Smooth muscle cell (in vitro differentiated cells): ENCODE measurements at regions not wholly inside any gene's neighbourhood (a gene's known extent, or its start where the extent isn't known, plus 50 kb on each side); places are given as distances from the start of the nearest gene placed in this dataset.

Experiments
- DNase-seq: peaks from one replicate; lab custom pipeline; 2025; ENCODE audit not compliant: unreplicated experiment; lab: John Stamatoyannopoulos, UW
- H2AFZ ChIP-seq: fragments of 200-600 bp; sonication (generic); 2 replicates; pipeline ENCODE4 v1.6.0; 2016; ENCODE audit warnings: antibody characterized with exemption, low read depth, mild to moderate bottlenecking
- H3F3A ChIP-seq: fragments of 200-600 bp; sonication (generic); 2 replicates; pipeline ENCODE4 v1.6.0; 2017; ENCODE audit warnings: antibody characterized with exemption, low read depth
- H3K27ac ChIP-seq: fragments of 200-600 bp; sonication (generic); 2 replicates; pipeline ENCODE4 v1.5.1; 2016; ENCODE audit warnings: low read depth, mild to moderate bottlenecking
- H3K27me3 ChIP-seq: fragments of 200-600 bp; sonication (generic); 2 replicates; pipeline ENCODE4 v1.6.1; 2016; ENCODE audit warnings: low read depth, mild to moderate bottlenecking
- H3K36me3 ChIP-seq: fragments of 200-600 bp; sonication (generic); 2 replicates; pipeline ENCODE4 v1.5.1; 2016; ENCODE audit warnings: low read depth
- H3K4me1 ChIP-seq: fragments of 200-600 bp; sonication (generic); 2 replicates; pipeline ENCODE4 v1.5.1; 2016; ENCODE audit warnings: low read depth
- H3K4me2 ChIP-seq: fragments of 200-600 bp; sonication (generic); 2 replicates; pipeline ENCODE4 v1.6.0; 2016; ENCODE audit warnings: mild to moderate bottlenecking
- H3K4me3 ChIP-seq: fragments of 200-600 bp; sonication (generic); 2 replicates; pipeline ENCODE4 v1.5.1; 2016; ENCODE audit warnings: mild to moderate bottlenecking
- H3K79me2 ChIP-seq: fragments of 200-600 bp; sonication (generic); 2 replicates; pipeline ENCODE4 v1.6.0; 2016; ENCODE audit warnings: low read depth, mild to moderate bottlenecking
- H3K9ac ChIP-seq: fragments of 200-600 bp; sonication (generic); 2 replicates; pipeline ENCODE4 v1.6.0; 2016; ENCODE audit warnings: low read depth
- H3K9me3 ChIP-seq: fragments of 200-600 bp; sonication (generic); replicated peaks from 2 replicates; pipeline ENCODE4 v1.5.1; 2016; ENCODE audit warnings: low read depth
- H4K20me1 ChIP-seq: fragments of 200-600 bp; sonication (generic); 2 replicates; pipeline ENCODE4 v1.6.0; 2016; ENCODE audit warnings: low read depth
- CTCF ChIP-seq: fragments of 200-600 bp; sonication (generic); IDR thresholded peaks from 2 replicates; pipeline ENCODE4 v1.5.1; 2017; ENCODE audit warnings: borderline replicate concordance, mild to moderate bottlenecking, antibody characterized with exemption; ENCODE audit not compliant: insufficient read depth, poor library complexity, severe bottlenecking
- WGBS: methylation state at CpG from one replicate; pipeline ENCODE4 v1.1.7; 2016; ENCODE audit warnings: low lambda C conversion rate; 5-methylcytosine and 5-hydroxymethylcytosine counted together

GRCh38 chr18:51686590-51686989, 489.1 kb upstream of the MEX3C start:
- no peaks in the 10 kb centered on the region for H4K20me1 ChIP-seq
- 82% methylated on average over 7 of the region's 7 CpGs for WGBS
- H3K27me3 ChIP-seq = no peaks in the 10 kb centered on the region
- H3K27ac ChIP-seq = no peak overlapping the region
- H3F3A ChIP-seq = no peaks in the 10 kb centered on the region
- no peak overlapping the region for H3K9ac ChIP-seq
- no peak for DNase-seq
- no peaks in the 10 kb centered on the region for H3K79me2 ChIP-seq
- no peak overlapping the region for H2AFZ ChIP-seq
- no peaks in the 10 kb centered on the region for H3K4me1 ChIP-seq
- H3K9me3 ChIP-seq = no peaks in the 10 kb centered on the region
- H3K4me3 ChIP-seq = no peak overlapping the region
- H3K36me3 ChIP-seq = no peaks in the 10 kb centered on the region
- TF ChIP-seq CTCF = no peak
- no peak overlapping the region for H3K4me2 ChIP-seq

- no peaks in the 10 kb centered on the region for H4K20me1 ChIP-seq
- no peak overlapping the region for H3K4me2 ChIP-seq
- H3K27ac ChIP-seq = no peak overlapping the region
- no peaks in the 10 kb centered on the region for H3F3A ChIP-seq
- H3K36me3 ChIP-seq = no peaks in the 10 kb centered on the region
- no peak for TF ChIP-seq CTCF
- H3K4me3 ChIP-seq = no peak overlapping the region
- no peak overlapping the region for H2AFZ ChIP-seq
- H3K27me3 ChIP-seq = no peaks in the 10 kb centered on the region
- 91% methylated on average over 2 of the region's 2 CpGs for WGBS
- no peak for DNase-seq
- H3K9ac ChIP-seq = no peak overlapping the region
- H3K4me1 ChIP-seq = no peaks in the 10 kb centered on the region
- no peaks in the 10 kb centered on the region for H3K79me2 ChIP-seq
- H3K9me3 ChIP-seq = no peaks in the 10 kb centered on the region
These were observed 490.5 kb upstream of the MEX3C start for GRCh38 chr18:51687845-51688585.

- no peak for TF ChIP-seq CTCF
- 88% methylated on average over 2 of the region's 2 CpGs for WGBS
- DNase-seq = no peak
- no peaks in the 10 kb centered on the region for H3K27me3 ChIP-seq
- no peaks in the 10 kb centered on the region for H3F3A ChIP-seq
- no peak overlapping the region for H3K4me3 ChIP-seq
- H3K4me1 ChIP-seq = no peaks in the 10 kb centered on the region
- H2AFZ ChIP-seq = no peak overlapping the region
- no peak overlapping the region for H3K27ac ChIP-seq
- H3K36me3 ChIP-seq = no peaks in the 10 kb centered on the region
- H3K4me2 ChIP-seq = no peak overlapping the region
- H4K20me1 ChIP-seq = no peaks in the 10 kb centered on the region
- no peaks in the 10 kb centered on the region for H3K9me3 ChIP-seq
- no peak overlapping the region for H3K9ac ChIP-seq
- H3K79me2 ChIP-seq = no peaks in the 10 kb centered on the region
These were observed 495.1 kb upstream of the MEX3C start for GRCh38 chr18:51692612-51693011.

GRCh38 chr18:51711298-51711889, 513.9 kb upstream of the MEX3C start:
- no peak for DNase-seq
- no peaks in the 10 kb centered on the region for H3K9me3 ChIP-seq
- H3K4me3 ChIP-seq = no peak overlapping the region
- no peaks in the 10 kb centered on the region for H3K36me3 ChIP-seq
- no peaks in the 10 kb centered on the region for H3K27me3 ChIP-seq
- H3K9ac ChIP-seq = no peak overlapping the region
- no peaks in the 10 kb centered on the region for H3K79me2 ChIP-seq
- no peak for TF ChIP-seq CTCF
- no peaks in the 10 kb centered on the region for H3F3A ChIP-seq
- no peak overlapping the region for H3K27ac ChIP-seq
- WGBS = 70% methylated on average over 2 of the region's 2 CpGs
- no peaks in the 10 kb centered on the region for H3K4me1 ChIP-seq
- no peak overlapping the region for H2AFZ ChIP-seq
- no peak overlapping the region for H3K4me2 ChIP-seq
- no peaks in the 10 kb centered on the region for H4K20me1 ChIP-seq
